Upper lobe of right lung (tissue), 1 donor: ENCODE measurements at regions not wholly inside any gene's neighbourhood (a gene's known extent, or its start where the extent isn't known, plus 50 kb on each side); places are given as distances from the start of the nearest gene placed in this dataset.

Experiments
- ATAC-seq: fragments of 200-7000 bp; cut with Tn5 transposase; one replicate; pipeline ENCODE4 v1.9.1; 2020; ENCODE audit warnings: mild to moderate bottlenecking, moderate library complexity
- DNase-seq: peaks from one replicate; pipeline ENCODE4 v3.0.0-alpha.2; 2020
- H3K27ac ChIP-seq: fragments of 200-600 bp; one replicate; pipeline ENCODE4 v1.8.0; 2022
- H3K27me3 ChIP-seq: fragments of 200-600 bp; one replicate; pipeline ENCODE4 v1.8.0; 2022; ENCODE audit warnings: mild to moderate bottlenecking
- H3K36me3 ChIP-seq: fragments of 200-600 bp; one replicate; pipeline ENCODE4 v1.8.0; 2022
- H3K4me1 ChIP-seq: fragments of 200-600 bp; one replicate; pipeline ENCODE4 v1.8.0; 2022
- H3K4me3 ChIP-seq: fragments of 200-600 bp; one replicate; pipeline ENCODE4 v1.8.0; 2022; ENCODE audit warnings: mild to moderate bottlenecking
- H3K9me3 ChIP-seq: fragments of 200-600 bp; one replicate; pipeline ENCODE4 v1.8.0; 2022
- intact Hi-C: fragments of 100-400 bp; cut with DNase I; formaldehyde crosslinking; loops from one replicate; pipeline ENCODE4 v1.11.0; 2022
- TF ChIP-seq, protein P1 (sequence below): fragments of 200-600 bp; IDR thresholded peaks from one replicate; pipeline ENCODE4 v1.8.0; 2022; ENCODE audit warnings: antibody characterized with exemption
- donor health status: DM: no; HTN: yes; CAD: no; lungs with severe emphysema.

GRCh38 chr3:146974001-146974400, 368.9 kb upstream of the PLSCR5 start:
- intact Hi-C loops = no loop called here
- ATAC-seq (no peak), DNase-seq (no peak)
- H3K4me1 ChIP-seq = no peaks in the 10 kb centered on the region
- no peaks in the 10 kb centered on the region for H3K36me3 ChIP-seq
- H3K27ac ChIP-seq = no peak overlapping the region
- no peaks in the 10 kb centered on the region for H3K9me3 ChIP-seq
- TF ChIP-seq, protein P1, sequence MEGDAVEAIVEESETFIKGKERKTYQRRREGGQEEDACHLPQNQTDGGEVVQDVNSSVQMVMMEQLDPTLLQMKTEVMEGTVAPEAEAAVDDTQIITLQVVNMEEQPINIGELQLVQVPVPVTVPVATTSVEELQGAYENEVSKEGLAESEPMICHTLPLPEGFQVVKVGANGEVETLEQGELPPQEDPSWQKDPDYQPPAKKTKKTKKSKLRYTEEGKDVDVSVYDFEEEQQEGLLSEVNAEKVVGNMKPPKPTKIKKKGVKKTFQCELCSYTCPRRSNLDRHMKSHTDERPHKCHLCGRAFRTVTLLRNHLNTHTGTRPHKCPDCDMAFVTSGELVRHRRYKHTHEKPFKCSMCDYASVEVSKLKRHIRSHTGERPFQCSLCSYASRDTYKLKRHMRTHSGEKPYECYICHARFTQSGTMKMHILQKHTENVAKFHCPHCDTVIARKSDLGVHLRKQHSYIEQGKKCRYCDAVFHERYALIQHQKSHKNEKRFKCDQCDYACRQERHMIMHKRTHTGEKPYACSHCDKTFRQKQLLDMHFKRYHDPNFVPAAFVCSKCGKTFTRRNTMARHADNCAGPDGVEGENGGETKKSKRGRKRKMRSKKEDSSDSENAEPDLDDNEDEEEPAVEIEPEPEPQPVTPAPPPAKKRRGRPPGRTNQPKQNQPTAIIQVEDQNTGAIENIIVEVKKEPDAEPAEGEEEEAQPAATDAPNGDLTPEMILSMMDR = no peak
- H3K27me3 ChIP-seq = no peaks in the 10 kb centered on the region
- no peak overlapping the region for H3K4me3 ChIP-seq

DNA sequence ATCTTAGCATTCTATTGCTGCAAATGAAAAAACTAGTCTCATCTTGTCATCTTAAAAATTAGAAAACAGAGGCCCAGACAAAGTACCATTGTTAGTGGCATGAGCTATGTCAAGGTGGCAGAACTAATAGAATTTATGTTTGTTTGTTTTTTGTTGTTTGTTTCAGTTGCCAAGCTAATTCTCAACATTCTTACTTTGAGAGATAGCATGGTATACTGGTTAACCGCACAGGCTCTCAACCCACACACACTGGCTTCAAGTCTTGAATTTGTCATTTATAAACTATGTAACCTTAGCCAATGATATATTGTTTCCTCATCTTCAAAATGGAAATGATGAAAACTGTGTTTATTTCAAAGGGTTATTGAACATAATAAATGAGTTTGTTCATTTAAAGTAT, 367.6 kb upstream of the PLSCR5 start:
- TF ChIP-seq, protein P1 = no peak
- Histone ChIP-seq H3K4me3 (no peak overlapping the region), H3K27ac (no peak overlapping the region), H3K9me3 (no peaks in the 10 kb centered on the region), H3K36me3 (no peaks in the 10 kb centered on the region), H3K4me1 (no peaks in the 10 kb centered on the region), H3K27me3 (no peaks in the 10 kb centered on the region)
- no peak for ATAC-seq
- no peak for DNase-seq
- intact Hi-C loops = no loop called here

- DNase-seq = no peak
- Histone ChIP-seq H3K4me3 (no peak overlapping the region), H3K9me3 (no peaks in the 10 kb centered on the region), H3K4me1 (no peaks in the 10 kb centered on the region), H3K27ac (no peak overlapping the region), H3K36me3 (no peaks in the 10 kb centered on the region), H3K27me3 (no peaks in the 10 kb centered on the region)
- intact Hi-C loops = no loop called here
- TF ChIP-seq, protein P1 = no peak
- no peak for ATAC-seq
Observed at GRCh38 chr3:146970236-146970635, 365.1 kb upstream of the PLSCR5 start.

GRCh38 chr3:146969356-146969755, 364.2 kb upstream of the PLSCR5 start:
- intact Hi-C loops = no loop called here

DNA sequence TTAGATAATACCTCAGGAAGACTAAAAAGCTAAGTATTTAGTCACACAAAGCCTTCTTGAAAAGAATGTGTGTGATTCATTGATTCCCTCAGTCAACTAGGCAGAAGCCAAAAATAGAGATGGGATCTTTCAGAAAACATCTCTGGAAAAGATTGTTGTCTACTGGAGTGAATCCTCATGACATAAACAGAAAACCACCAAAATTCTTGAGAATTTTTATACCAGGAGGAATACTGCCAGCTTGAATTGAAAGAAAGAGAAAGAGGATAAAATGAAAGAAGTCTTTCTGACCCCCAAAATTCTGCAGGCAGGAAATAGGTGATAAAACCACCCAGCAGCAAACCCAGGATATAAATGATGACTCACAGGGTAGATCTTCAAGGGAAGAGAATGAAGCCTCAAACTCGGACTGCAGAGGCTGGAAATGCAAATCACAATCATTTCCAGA, 363.1 kb upstream of the PLSCR5 start:
- H3K9me3 ChIP-seq = no peaks in the 10 kb centered on the region
- no peak overlapping the region for H3K27ac ChIP-seq
- DNase-seq = no peak
- TF ChIP-seq, protein P1 = no peak
- H3K27me3 ChIP-seq = no peaks in the 10 kb centered on the region
- no peak overlapping the region for H3K4me3 ChIP-seq
- no peaks in the 10 kb centered on the region for H3K36me3 ChIP-seq
- intact Hi-C loops = no loop called here
- no peak for ATAC-seq
- no peaks in the 10 kb centered on the region for H3K4me1 ChIP-seq

More at GRCh38 chr3:146969356-146969755, 364.2 kb upstream of the PLSCR5 start:
- H3K36me3 ChIP-seq = no peaks in the 10 kb centered on the region
- no peaks in the 10 kb centered on the region for H3K27me3 ChIP-seq
- TF ChIP-seq, protein P1 = no peak
- no peak overlapping the region for H3K4me3 ChIP-seq
- no peaks in the 10 kb centered on the region for H3K9me3 ChIP-seq
- ATAC-seq (no peak), DNase-seq (no peak)
- H3K4me1 ChIP-seq = no peaks in the 10 kb centered on the region
- no peak overlapping the region for H3K27ac ChIP-seq

DNA sequence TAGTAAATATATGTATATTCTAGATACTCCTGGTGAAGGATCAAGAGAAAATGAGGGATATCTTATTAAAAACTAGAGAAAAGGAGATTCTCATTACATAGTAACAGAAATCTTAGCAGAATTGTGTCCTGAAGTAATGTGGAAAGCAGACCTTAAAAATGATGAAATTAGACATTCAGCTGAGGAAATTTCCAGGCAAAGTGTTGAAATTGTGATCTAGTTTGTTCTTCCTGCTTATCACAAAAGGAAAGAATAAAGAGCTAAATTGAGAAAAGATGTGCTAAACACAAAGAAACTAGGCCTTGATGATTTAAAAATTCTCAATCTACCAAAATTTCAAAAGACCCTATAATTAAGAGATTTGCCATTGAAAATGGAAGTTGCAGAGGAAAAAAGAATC, 362.6 kb upstream of the PLSCR5 start:
- Histone ChIP-seq H3K27me3 (no peaks in the 10 kb centered on the region), H3K27ac (no peak overlapping the region), H3K4me1 (no peaks in the 10 kb centered on the region), H3K9me3 (no peaks in the 10 kb centered on the region), H3K4me3 (no peak overlapping the region), H3K36me3 (no peaks in the 10 kb centered on the region)
- ATAC-seq (no peak), DNase-seq (no peak)
- TF ChIP-seq, protein P1 = no peak
- intact Hi-C loops = no loop called here
